ENCODE measurements at regions not wholly inside any gene's neighbourhood (a gene's known extent, or its start where the extent isn't known, plus 50 kb on each side); places are given as distances from the start of the nearest gene placed in this dataset.

- TF ChIP-seq POLR2AphosphoS5 (IDR thresholded peaks at IDR 0.05; ENCODE audit: borderline replicate concordance, low read depth, low read length) (no peak), EZH2 (IDR thresholded peaks at IDR 0.05) (no peak), FOXP2 (optimal IDR thresholded peaks at IDR 0.05; ENCODE audit: control extremely low read depth, extremely low read length, insufficient read depth) (no peak)
Measured at GRCh38 chr3:168514252-168514651, 418.5 kb upstream of the GOLIM4 start.
